Midbrain (tissue), 1 donor: ENCODE measurements at regions not wholly inside any gene's neighbourhood (a gene's known extent, or its start where the extent isn't known, plus 50 kb on each side); places are given as distances from the start of the nearest gene placed in this dataset.
"Not testable (repeated sequence)": the region's sequence is repeated elsewhere in the genome, so short reads cannot be mapped to it uniquely, and the experiment has no call there.

ENCODE experiments used
- DNase-seq: peaks from one replicate; lab custom pipeline; 2025; lab: John Stamatoyannopoulos, UW

DNA sequence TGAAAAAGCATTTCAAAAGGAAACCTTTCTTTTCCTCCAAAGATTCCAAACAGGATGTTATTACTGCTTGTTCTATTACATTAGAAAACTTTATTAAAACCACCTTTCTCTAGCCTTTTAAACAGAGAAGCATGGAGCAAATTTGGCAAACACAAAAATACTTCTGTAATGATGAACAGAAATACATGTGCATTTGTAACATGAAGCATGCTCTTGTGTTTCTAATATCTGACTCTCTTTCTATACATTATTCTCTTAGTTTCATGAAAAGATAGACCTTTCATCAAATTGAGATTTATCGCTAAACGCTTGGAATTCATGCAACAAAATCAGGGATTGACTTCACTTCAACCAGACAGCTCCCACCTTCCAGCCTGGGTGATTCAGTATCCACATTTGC is 152.8 kb upstream of the IRS2 start:
- DNase-seq, result no peak

GRCh38 chr13:109938255-109938936 is 152.0 kb upstream of the IRS2 start:
- no peak for DNase-seq

- not testable (repeated sequence) for DNase-seq
Measured at GRCh38 chr13:109934520-109934919, 148.1 kb upstream of the IRS2 start.

GRCh38 chr13:109933476-109933875 is 147.1 kb upstream of the IRS2 start:
- no peak for DNase-seq

- no peak for DNase-seq
Measured at GRCh38 chr13:109924376-109924775, 138.0 kb upstream of the IRS2 start.

DNA sequence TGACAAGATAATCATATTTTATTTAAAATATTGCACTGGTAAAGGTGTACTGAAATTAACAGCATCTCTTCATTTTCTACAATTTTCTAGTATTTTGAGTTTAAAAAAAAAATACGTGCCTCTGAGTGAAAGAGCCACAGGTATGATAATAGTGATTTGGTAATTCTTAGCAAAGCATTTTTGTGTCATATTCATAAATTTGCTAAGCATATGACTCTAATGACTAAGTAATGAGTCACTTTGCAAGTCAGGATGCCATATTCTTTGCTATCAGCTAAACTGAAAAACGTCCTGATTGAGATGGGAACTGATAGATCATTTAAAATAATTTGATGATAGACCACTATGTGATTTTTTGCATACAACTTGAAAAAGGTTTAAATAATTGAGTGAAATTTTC is 136.1 kb upstream of the IRS2 start:
- no peak for DNase-seq

DNA sequence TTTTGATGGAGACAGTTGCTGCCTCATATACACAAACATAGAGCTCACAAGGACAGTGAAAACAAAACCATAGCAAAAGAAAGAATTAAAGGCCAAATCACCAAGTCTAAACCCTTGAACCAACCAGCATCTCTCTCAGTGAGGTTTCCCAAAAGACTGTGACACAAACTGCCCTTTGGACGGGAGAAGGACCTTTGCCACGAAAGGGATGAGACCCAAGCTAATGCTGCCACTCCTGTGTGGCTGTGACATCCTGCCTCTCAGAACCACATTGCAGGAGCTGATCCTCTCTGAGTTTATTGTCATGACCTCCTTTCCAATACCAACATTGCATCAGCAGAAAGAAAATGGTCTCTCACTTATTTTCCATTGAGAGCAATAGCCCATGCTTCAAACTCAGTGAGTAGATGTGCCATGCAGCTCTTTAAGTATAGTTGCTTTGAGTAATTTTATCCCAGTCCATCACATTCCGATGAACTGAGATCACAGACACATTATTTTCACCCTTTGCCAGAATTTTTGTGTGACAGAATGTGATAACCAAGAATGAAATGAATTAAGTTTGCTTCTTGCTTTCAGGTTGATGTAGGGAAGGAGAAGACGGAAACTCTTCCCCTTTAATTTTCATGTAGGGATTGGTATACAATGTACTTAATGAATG is 133.5 kb upstream of the IRS2 start:
- DNase-seq, result no peak

DNA sequence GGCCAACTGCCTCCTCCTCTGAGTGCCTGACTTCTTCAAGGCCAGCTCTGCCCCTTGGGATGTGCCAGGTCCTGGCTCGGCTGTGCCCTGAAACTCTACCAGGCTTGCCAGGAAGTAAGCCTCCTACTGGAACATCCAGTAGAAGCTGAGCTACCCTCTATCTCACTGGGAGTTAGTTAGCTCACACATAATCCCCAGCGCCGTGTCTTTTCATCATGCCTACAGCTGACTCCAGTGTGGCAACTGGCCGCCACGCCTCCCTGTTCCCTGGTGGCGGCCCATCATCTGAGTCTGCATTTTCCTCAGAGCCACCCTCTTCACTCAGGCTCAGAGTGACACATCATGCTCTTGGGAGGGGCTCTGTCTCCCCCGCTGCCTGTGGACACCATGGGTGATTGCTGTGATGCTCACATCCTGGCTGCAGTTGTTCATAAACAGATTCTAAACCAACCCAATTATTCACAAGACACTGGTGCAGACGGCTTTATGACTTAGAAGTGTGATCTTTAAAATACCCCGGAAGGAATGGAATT is 131.9 kb upstream of the IRS2 start:
- peak; percentile 14 for DNase-seq

GRCh38 chr13:109917422-109917821 is 131.0 kb upstream of the IRS2 start:
- DNase-seq, result no peak

- DNase-seq, result no peak
Measured at GRCh38 chr13:109913936-109914510, 127.6 kb upstream of the IRS2 start.

- DNase-seq, result no peak
Measured at GRCh38 chr13:109913186-109913585, 126.8 kb upstream of the IRS2 start.

- DNase-seq, result no peak
Measured at GRCh38 chr13:109910194-109910593, 123.8 kb upstream of the IRS2 start.

DNA sequence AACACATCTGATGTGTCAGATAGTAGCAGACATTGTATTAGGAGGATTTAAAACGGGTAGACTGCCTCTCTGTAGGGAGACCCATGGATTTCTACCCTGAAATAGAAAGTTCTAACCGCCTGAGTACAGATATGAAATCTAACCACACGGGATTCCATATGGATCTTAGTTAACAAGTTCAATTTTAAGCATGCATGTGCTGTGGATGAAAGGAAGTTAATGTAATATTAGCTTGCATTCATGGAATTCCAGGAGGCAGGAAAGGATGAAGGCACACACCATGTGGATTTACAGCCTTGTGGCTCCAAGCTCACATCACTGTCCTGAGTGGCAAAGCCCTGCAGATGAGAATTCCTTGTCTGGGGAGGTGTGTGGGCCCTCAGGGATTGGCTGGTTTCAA is 120.6 kb upstream of the IRS2 start:
- no peak for DNase-seq

GRCh38 chr13:109904218-109904617 is 117.8 kb upstream of the IRS2 start:
- no peak for DNase-seq

DNA sequence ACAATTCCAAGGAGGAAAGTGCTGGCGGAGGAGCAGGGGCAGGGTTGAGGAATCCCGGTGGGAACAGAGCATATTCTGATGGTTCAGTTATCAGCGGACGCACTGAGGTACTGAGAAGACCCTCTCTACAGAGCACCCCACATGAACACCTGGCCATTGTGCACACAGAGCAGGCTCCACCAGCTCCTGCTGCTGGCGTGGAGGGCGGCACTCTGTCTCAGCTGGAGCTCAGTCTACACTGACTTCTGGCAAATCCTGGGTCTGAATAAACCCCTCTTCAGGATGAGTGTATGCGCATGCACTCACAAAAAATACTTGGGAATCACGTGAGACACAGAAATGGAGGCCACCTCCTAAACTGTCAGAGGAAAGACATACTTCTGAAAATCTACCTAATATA is 114.4 kb upstream of the IRS2 start:
- no peak for DNase-seq

DNA sequence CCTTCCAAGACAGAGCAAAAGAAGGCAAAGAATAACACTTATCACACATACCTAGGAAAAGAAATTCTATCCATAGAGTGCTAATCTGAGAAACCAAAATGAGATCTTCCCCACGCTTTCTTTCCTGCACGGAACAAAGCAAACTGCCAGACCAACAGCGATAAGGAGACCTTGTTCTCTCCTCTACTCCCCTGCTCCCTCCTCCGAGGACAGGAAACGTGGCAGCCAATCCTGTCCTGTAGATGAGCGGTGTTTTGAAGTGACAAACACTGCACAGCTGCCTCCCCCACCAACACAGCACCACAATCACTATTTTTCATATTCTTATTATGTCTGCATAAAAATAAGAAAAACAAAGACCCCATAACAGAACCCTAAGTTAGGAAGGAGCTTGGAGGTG is 113.9 kb upstream of the IRS2 start:
- DNase-seq, result no peak

- DNase-seq, result no peak
Measured at GRCh38 chr13:109899748-109900147, 113.4 kb upstream of the IRS2 start.

GRCh38 chr13:109899316-109899715 is 112.9 kb upstream of the IRS2 start:
- DNase-seq, result no peak

GRCh38 chr13:109897988-109898624 is 111.7 kb upstream of the IRS2 start:
- DNase-seq, result no peak

- no peak for DNase-seq
Measured at GRCh38 chr13:109892101-109892500, 105.7 kb upstream of the IRS2 start.

DNA sequence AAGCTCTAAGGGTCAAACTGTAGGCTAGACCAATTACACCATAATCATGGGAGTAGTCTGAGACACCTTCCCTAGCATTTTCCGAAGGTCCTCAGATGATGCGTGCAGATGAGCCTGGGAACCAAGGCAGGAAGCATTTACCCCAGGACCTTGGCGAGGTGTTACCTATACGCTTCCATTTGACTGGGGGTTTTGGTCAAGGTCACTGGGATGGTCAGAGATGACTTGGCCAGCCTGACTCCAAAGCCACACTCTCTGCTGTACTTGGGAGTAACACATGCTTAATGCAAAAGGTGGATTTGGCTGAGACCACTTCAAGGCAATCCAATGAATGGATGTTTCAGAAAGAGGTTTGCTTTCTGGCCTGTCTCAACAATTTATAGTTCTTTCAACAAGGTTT is 98.9 kb upstream of the IRS2 start:
- no peak for DNase-seq

DNA sequence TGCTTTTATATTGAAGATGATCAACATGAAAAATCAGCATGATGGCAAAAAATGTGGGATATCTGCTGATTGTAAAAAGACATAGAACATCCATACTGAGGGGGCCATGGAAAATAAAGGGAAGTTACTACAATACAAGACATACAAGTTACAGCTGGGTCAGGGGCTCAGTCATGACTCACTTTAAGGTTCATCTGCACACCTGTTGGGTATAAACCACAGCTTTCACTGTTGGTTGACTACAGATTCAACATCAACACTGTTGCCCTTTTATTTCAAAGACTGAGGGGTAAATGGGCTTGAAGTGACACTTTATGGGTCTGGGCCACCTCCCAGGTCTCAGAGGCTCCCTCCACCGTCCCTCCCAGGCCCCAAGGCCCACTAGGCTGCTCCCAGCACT is 98.1 kb upstream of the IRS2 start:
- no peak for DNase-seq
